ENCODE measurements at regions not wholly inside any gene's neighbourhood (a gene's known extent, or its start where the extent isn't known, plus 50 kb on each side); places are given as distances from the start of the nearest gene placed in this dataset.
"Not testable (repeated sequence)": the region's sequence is repeated elsewhere in the genome, so short reads cannot be mapped to it uniquely, and the experiment has no call there.

GRCh38 chr6:106857771-106858652 lies 116.5 kb downstream of the CD24 start:
- H3K27me3 ChIP-seq (ENCODE audit: low read depth, low read length), result no peaks in the 10 kb centered on the region
- H4K20me1 ChIP-seq (ENCODE audit: insufficient read depth, low read length), result no peaks in the 10 kb centered on the region
- H3K9me3 ChIP-seq (ENCODE audit: insufficient read depth, low read length), result 0 out of 2 replicates have a peak, but pooled peaks cover 5% of the 10 kb centered on the region
- H3K4me3 ChIP-seq (ENCODE audit: low read length), result no peak overlapping the region
- H3K36me3 ChIP-seq (replicated peaks; ENCODE audit: low read depth, low read length), result no peaks in the 10 kb centered on the region
- no peak overlapping the region for H3K4me2 ChIP-seq (ENCODE audit: low read length)
- no peak overlapping the region for H3K27ac ChIP-seq (ENCODE audit: low read length)
- H3K4me1 ChIP-seq (ENCODE audit: low read length), result no peaks in the 10 kb centered on the region
- TF ChIP-seq CTCF (IDR thresholded peaks at IDR 0.05; ENCODE audit: low read depth, low read length) (no peak), EZH2phosphoT487 (IDR thresholded peaks at IDR 0.05; ENCODE audit: low read depth) (no peak)
- H3K9ac ChIP-seq (ENCODE audit: low read length), result no peak overlapping the region
- H2AFZ ChIP-seq (ENCODE audit: low read depth, low read length), result no peak overlapping the region
- no peaks in the 10 kb centered on the region for H3K79me2 ChIP-seq (ENCODE audit: low read length)

- H3K4me2 ChIP-seq (ENCODE audit: low read length); H3K79me2 ChIP-seq (ENCODE audit: low read length); H3K36me3 ChIP-seq (replicated peaks; ENCODE audit: low read depth, low read length); H2AFZ ChIP-seq (ENCODE audit: low read depth, low read length); H3K9ac ChIP-seq (ENCODE audit: low read length); H3K4me1 ChIP-seq (ENCODE audit: low read length); H3K4me3 ChIP-seq (ENCODE audit: low read length); H4K20me1 ChIP-seq (ENCODE audit: insufficient read depth, low read length); H3K9me3 ChIP-seq (ENCODE audit: insufficient read depth, low read length); H3K27me3 ChIP-seq (ENCODE audit: low read depth, low read length); H3K27ac ChIP-seq (ENCODE audit: low read length): not testable (repeated sequence)
These were observed 117.2 kb downstream of the CD24 start for GRCh38 chr6:106857310-106857709.

GRCh38 chr6:106856227-106856874 lies 118.2 kb downstream of the CD24 start:
- H3K4me3 ChIP-seq (ENCODE audit: low read length), result no peak overlapping the region
- H3K4me1 ChIP-seq (ENCODE audit: low read length), result no peaks in the 10 kb centered on the region
- no peaks in the 10 kb centered on the region for H3K36me3 ChIP-seq (replicated peaks; ENCODE audit: low read depth, low read length)
- no peak overlapping the region for H3K4me2 ChIP-seq (ENCODE audit: low read length)
- H4K20me1 ChIP-seq (ENCODE audit: insufficient read depth, low read length), result no peaks in the 10 kb centered on the region
- 0 out of 2 replicates have a peak, but pooled peaks cover 9% of the 10 kb centered on the region for H3K9me3 ChIP-seq (ENCODE audit: insufficient read depth, low read length)
- H3K9ac ChIP-seq (ENCODE audit: low read length), result no peak overlapping the region
- no peak overlapping the region for H3K27ac ChIP-seq (ENCODE audit: low read length)
- no peak for TF ChIP-seq EZH2phosphoT487 (IDR thresholded peaks at IDR 0.05; ENCODE audit: low read depth)
- no peak for TF ChIP-seq CTCF (IDR thresholded peaks at IDR 0.05; ENCODE audit: low read depth, low read length)
- no peaks in the 10 kb centered on the region for H3K79me2 ChIP-seq (ENCODE audit: low read length)
- no peaks in the 10 kb centered on the region for H3K27me3 ChIP-seq (ENCODE audit: low read depth, low read length)
- H2AFZ ChIP-seq (ENCODE audit: low read depth, low read length), result no peak overlapping the region

- H3K27ac ChIP-seq (ENCODE audit: low read length), result no peak overlapping the region
- no peaks in the 10 kb centered on the region for H3K36me3 ChIP-seq (replicated peaks; ENCODE audit: low read depth, low read length)
- no peak overlapping the region for H3K4me2 ChIP-seq (ENCODE audit: low read length)
- 0 out of 2 replicates have a peak, but pooled peaks cover 4% of the 10 kb centered on the region for H3K9me3 ChIP-seq (ENCODE audit: insufficient read depth, low read length)
- H3K9ac ChIP-seq (ENCODE audit: low read length), result no peak overlapping the region
- no peaks in the 10 kb centered on the region for H3K27me3 ChIP-seq (ENCODE audit: low read depth, low read length)
- H4K20me1 ChIP-seq (ENCODE audit: insufficient read depth, low read length), result no peaks in the 10 kb centered on the region
- H3K4me1 ChIP-seq (ENCODE audit: low read length), result peaks cover 4% of the 10 kb centered on the region
- H2AFZ ChIP-seq (ENCODE audit: low read depth, low read length), result no peak overlapping the region
- no peaks in the 10 kb centered on the region for H3K79me2 ChIP-seq (ENCODE audit: low read length)
- TF ChIP-seq CTCF (IDR thresholded peaks at IDR 0.05; ENCODE audit: low read depth, low read length) (no peak), EZH2phosphoT487 (IDR thresholded peaks at IDR 0.05; ENCODE audit: low read depth) (no peak)
- no peak overlapping the region for H3K4me3 ChIP-seq (ENCODE audit: low read length)
These were observed 119.4 kb downstream of the CD24 start for GRCh38 chr6:106855117-106855516.
